HG03135 (cell line): ENCODE measurements at regions not wholly inside any gene's neighbourhood (a gene's known extent, or its start where the extent isn't known, plus 50 kb on each side); places are given as distances from the start of the nearest gene placed in this dataset.
"Not testable (repeated sequence)": the region's sequence is repeated elsewhere in the genome, so short reads cannot be mapped to it uniquely, and the experiment has no call there.

Source experiments
- ATAC-seq: cut with Tn5 transposase; IDR thresholded peaks from one replicate; pipeline ENCODE4 v1.9.1; 2021; ENCODE audit warnings: mild to moderate bottlenecking, moderate library complexity; ENCODE audit not compliant: unreplicated experiment

DNA sequence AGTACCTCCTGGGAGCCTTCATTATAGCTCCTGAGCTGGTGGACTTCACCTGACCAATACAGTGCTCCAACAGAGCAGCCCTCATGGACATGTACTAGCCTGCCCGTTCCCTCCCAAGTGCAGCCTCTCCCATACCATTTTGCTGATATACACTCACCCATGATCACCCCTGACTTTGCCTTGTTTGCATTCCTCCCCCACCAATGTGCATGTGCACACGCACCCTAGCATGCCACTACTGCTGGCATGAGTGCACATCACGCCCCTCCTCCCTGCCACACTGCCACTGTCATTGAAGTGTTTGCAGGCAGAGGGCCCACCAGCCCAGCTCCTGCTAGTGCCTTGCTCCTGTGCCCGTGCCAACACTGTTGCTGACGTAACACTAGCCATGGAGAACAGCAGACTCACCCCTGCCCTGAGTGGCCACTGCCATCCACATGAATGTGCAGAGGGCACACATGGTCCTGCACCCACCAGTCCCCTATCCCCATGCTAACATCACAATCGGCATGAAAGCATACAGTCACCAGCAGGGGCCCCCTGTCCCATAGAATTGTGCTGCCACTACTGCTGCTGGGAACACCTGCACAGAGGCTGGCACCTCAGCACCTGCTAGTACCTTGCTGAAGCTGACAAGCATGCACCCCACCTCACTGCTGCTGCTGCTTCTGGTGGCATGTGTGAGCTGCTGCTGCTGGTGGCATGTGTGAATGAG is 110.3 kb downstream of the SINHCAF start:
- no peak for ATAC-seq

DNA sequence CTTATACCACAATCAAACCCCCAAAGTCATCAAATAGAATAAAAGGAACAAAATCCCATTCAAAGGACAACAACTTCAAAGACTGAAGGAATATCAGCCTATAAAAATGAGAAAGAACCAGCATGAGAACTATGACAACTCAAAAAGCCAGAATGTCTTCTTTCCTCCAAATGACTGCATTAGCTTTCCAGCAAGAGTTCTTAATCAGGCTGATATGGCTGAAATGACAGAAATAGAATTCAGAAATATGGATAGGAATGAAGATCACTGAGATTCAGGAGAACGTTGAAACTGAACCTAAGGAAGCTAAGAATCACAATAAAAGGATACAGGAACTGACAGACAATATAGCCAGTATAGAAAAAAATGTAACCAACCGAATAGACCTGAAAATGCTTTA is 109.5 kb downstream of the SINHCAF start:
- no peak for ATAC-seq

DNA sequence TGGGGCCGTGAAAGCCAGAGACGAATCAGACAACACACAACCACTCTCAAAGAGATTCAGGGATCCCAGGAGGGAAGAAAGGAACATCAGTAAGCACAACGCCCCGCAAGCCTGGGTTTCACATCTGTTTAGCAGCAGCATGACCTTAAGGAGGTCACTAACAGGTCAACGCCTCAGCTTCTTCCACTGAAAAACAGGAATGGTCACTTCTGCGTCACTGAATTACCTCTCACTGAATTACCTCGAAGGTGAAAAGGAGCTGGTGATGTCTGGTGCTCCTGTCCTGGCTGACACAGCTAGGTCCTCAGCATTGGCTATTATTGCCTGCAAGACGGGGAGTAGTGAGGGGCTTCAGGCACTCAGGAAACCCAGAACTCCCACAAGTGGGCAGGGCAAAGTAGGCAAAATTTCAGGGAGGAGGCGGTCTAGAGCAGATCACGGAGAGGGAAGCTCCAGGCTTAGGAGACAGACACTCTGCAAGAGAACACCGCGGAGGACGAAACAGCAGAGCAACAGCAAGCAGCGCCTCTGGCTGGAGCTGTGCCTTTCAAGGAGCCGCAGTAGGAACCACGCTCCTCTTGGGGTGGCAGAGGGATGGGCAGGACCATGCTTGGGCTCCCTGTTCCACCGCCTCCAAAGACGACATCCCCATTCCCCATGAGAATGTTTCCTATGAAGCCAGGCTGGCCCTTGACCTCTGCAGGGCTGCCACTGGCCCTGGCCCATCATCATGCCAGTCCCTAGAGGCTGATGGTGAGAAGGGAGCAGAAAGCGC is 108.4 kb downstream of the SINHCAF start:
- ATAC-seq: no peak

DNA sequence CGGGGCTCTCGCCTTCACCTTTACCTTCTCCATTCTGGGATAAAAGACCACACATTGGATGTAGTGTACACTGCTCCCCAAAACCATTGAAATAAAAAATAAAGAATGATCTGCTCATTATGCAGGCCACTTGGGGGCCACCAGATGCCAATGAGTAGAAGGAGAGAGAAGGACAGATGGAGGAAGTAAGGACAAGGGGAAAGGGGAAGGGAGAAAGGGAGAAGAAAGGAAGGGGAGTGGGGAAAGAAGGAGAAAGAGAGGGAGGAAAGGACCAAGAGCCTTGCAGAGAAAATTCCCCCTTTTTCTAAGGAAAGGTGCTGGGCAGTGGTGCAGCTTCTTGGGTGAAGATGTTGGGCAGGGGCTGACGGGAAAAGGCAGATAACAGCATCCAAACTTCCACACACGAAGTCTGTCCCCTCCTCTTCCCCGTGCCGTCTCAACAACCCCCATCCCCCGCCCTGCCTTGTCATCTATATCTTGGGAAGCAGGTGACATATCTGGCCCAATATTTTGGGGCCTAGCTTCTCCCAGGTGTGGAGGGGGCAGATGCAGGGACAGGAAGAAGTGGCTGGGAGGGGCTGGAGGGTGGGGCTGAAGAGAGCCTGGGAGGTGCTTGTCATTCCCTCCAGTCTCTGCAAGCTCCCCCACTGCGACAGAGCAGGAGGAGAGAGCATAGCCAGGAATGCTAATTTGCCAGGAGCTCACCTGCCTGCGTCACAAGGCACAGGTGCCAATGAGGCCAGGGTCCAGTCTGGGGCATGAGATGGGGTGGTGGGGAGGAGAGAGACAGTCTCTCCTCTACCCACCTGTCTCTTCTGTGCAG is 107.5 kb downstream of the SINHCAF start:
- no peak for ATAC-seq

DNA sequence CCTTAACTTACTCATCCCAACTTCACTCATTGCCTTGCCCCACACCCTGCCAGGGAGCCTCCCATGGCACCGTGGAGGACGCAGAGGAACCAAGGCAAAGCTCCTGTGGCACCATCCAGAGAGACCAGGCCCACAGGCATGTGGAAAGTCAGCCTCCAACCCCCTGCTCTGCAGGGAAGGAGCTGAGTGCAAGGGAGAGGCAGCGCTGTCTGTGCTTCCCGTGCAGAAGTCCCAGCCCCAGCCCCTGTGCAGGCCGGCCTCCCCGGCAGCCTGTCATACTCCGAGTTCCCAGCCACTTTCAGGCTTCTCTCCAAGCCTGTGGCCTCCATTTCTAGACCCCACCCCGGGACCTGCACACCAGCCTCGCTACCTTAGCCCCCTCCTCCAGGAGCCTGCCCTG is 106.4 kb downstream of the SINHCAF start:
- ATAC-seq: no peak

DNA sequence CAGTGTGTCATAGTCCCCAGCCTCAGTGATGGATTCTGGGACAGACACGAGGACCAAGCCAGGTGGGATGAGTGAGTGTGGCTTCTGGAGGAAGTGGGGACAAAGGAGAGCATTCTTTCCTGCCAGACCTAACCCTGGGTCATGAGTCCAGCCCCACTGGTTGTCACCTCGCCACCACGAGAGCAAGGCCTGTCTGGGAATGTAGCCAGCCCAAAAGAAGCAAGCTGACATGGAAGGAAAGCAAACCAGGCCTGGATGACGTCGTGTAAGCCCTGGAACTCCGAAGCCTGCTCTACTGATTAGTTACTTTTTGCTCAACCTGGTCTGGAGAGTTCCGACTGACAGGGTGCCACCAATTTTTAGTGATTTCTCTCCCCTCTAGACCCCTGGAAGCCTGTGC is 105.9 kb downstream of the SINHCAF start:
- no peak for ATAC-seq

DNA sequence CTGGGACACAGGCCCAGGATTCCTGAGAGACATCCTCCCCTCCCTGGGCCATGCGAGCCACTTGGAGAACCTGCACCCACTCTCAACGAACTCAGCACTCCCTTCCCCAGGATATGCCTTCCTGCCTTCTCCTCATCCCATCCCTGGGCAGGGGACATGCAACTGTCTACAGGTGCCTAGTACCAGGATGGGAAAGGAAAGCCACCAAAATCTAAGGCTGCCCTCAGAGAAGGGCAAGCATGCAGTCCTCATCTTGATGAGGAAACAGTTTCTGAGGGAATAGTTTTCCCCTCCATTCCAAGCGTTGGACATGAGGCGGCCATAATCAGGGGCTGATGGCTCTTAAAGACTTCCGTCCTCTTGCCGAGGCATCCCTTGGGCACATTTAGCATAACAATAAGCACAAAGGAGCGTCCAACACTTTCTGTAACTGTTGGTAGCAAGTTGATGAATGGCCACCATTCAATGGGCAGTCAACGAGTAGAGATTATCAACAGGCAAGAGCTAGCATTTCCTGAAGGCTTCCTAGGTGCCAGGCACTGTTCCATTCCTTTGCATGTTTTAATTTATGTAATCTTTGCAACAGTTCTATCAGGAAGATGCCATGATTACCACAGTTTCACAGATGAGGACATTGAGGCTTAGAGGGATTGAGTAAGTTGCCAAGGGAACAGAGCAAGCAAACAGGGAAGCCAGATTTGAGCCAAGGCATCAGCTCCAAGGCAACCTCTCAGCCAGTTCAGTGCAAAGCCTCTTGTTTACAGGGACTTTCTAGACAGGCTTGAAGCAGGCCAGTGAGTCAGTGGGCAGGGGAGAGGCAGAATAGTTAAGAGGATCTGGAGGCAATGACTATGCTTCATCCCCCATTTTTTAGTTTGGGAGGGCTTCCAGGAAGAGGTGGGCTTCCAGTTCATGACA is 105.1 kb downstream of the SINHCAF start:
- no peak for ATAC-seq

DNA sequence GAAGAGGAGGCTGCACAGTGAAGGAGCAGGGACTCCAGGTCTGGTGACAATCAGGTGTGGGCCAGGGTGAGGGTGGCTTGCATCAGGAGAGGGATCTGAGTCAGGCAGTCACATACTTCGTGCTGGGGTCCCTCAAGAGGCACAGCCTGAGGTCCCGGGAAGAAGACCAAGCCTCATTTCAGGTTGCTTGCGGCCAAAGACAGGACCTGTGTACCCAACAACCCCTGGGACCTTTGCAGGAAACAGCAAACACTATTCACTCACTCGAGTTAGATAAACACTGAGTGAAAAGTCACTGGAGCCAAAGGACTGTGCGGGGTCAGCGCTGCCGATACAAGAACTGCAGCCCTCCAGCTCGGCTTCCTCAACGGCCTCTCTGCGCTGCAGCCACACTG is 104.4 kb downstream of the SINHCAF start:
- ATAC-seq: no peak

DNA sequence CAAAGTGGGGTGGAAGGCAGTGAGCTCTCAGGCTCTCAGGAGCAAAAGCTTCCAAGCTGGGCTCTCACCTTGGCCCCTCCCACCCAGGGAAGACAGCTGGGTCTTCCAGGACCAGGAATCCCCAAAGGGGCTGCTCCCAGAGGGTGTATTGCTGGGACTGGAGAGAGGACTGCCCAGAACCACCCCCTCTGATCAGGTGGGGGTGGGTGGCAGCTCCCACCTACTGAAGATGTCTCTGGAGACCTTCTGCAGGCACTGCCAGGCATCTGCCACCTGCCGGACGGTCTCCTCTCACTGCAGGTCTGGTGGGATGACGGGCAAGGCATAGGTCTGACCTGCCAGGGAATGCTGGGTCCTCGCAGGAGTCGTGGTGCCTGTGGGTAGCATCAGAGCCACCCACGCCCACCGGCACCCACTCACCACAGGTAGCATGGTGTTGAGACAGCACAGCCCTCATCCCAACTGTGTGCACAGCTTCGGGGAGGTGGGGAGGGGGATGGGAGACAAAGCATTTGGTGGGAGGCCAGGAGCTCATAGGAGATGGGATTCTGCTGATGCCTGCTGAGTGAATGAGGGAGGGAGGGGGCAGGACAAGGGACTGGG is 103.2 kb downstream of the SINHCAF start:
- no peak for ATAC-seq

DNA sequence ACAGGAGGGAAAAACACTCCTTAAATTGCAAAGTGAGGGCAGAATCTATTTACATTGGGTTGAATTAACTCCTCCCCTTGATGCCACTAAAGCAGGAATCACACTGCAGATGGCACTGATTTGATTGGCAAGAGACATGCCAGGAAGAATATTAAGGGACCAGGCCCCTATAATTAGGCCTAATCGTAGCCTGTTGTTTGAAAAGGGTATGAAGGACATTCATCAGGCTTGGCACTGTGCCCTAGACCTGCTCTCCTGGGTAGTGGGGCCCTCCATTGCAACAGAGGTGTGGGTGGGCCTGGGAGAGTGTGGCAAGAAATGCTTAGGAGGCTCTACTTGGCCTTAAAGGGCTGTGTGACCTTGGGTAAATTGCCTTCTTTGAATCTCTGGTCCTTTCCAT is 102.3 kb downstream of the SINHCAF start:
- not testable (repeated sequence) for ATAC-seq

DNA sequence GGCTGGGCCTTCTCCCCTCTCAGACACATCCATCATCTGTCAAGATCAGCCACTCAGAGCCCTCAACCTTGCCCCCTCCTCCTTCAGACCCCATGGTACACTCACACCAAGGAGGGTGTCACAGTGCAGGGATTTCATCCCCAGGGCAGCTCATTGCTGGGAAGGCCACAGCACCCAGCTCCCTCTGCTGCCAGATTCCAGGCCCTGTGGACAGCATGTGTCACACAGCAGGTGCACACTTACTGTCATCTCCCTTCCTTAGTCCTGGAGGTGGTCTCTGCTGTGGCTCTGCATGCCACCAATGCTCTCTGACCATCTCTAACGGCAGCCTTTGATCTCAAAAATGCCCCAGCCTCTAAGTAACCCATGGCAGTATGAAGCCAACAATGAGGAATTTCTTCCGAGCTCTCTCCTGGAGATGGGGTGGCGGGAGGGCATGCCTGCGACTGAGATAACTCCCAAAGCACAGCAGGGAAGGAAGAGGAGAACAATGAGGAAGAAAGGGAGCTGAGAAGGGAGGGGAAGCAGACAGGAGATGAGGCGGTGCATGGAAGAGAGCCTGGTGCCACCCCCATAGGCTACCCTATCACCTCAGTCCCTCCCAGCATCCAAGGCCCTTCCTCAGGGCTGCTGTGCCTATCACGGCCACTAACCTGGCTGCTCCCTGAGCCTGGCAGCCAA is 101.0 kb downstream of the SINHCAF start:
- ATAC-seq: no peak

DNA sequence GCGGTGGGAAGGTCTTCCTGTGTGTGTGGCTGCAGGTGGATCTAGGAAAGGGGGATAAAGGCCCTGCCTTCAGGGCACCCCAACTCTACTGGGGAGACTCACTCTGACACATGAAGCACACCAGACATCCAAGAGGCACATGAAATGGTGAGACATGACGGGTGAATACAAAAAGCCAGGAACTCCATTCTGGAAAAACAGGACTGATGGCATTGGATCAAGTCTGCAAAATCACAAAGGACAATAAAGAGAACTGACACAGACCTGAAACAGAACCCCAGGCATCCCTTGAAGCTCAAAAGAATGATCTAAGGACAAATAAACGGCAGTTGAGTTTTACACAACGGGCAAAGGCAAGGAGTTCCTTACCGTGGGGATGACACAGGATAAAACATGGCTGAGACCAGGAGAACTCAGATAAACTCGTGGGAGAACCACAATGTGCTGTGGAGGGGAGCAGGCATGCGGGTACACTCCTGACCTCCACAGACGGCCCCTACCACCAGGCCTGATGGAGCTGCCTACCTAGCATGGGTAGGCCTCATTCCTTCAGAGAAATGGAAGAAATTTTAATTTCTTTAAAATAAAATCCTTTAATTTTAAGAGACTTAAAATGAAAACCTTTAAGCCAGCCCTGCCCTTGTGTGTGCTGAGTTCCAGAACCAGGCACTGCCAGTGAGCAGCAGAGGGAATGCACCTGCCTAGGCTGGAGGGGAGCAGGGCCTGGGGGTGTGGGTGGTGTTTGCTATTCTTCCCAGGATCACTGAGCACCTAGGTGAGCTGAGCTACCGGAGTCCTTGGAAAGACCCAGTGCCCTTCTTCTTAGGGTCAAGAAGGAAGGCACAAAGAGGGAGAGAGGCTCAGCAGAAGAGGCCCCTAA is 100.1 kb downstream of the SINHCAF start:
- ATAC-seq: no peak

DNA sequence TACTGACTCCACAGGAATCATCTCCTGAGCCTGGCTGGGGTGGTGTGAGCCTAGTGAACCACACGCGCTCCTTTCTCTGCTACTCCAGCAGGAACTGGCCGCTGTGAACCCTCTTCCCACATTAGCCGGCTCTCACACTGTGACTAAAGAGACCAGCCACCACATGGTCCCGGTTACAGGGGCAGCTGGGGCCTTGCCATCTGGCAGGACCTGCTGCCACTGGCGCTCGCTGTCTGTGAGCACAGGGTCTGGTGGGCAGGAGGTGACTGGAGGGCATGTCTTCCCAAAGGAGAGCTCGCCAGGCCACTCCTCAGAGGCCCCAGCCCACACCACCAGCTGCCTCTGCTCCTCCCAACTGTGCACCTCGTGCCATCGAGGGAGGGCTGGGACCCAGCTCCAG is 99.3 kb downstream of the SINHCAF start:
- no peak for ATAC-seq

DNA sequence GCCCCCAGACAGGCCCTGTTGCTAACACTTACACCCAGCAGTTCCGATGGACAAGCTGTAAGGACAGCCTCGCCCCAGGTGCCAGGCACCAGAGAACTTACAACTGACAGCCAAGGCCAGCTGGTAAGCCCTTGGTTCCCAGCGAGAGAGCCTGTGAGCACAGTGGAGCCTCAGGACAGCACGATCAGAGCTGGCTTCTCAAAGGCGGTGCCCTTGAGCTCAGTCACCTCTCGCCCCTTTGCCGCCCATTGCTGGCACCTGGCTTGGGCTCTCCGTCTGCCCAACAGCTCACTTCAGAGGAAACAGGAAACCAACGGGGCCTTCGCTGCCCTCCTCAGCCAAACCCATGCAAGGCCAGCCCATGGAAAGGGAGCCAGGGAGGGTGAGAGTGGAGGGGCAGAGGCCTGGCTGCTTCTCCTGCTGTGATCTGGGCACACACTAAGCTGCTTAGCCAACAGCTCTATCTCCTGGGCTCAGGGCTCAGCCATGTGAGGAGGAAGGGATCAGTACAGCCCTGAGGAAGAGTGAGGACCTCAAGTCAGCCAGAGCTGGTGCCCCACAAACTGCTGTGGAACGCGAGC is 98.5 kb downstream of the SINHCAF start:
- ATAC-seq: no peak

DNA sequence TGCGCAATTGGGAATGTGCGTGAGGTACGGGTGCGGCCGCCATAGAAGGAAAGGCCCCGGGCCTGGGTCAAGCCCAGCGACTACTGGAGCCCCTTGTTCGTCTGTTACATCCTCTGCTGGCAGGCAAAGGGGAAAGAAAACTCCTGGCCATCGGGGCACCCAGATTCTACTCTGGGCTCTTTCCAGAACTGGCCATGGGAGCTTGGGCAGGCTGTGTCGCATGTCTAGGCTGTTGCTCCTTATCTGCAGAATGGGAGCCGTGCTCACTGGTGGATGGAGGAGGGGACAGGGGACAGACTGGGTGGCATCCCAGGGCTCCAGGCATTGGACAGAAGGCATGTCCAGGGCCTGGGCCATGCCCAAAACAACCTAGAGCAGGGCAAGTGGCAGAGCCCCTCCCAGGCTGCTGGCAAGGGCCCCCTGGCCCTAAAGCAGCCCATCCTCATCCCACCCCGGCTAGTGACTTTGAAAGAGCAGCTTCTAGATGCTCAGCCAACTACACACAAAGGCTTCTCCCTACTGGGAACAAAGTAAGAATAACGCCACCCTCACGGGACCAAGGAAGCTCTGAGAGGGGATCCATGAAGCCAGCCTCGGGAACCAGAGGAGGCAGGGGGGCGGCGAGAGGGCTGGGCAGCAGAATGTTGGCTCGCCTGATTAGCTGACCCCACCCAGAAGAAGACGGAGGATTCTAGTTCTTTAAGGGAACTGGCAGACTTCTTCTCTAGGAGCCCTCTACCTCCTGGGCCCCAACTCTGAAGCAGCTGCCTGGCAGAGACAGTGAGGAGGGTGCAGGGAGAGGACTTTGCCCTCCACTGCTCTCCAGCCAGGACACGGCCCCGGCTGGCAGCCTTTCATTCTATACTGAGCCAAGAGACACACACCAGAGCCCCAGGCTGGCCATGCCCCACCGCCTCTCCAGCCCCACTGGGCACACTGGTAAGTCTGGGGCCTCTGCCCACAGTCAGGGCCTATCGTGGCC is 96.8 kb downstream of the SINHCAF start:
- no peak for ATAC-seq

DNA sequence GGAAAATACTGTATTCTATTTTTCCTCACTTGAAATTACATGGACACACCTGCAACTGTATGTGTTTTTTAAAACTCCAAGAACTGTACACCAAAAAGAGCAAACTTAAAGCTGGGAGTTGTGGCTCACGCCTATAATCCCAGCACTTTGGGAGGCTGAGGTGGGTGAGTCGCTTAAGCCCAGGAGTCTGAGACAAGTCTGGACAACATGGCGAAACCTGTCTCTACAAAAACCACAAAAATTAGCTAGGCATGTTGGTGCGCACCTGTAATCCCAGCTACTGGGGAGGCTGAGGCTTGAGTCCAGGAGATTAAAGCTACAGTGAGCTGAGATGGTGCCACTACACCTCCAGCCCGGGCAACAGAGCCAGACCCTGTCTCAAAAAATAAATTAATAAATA is 95.9 kb downstream of the SINHCAF start:
- ATAC-seq: no peak
